ENCODE measurements at regions not wholly inside any gene's neighbourhood (a gene's known extent, or its start where the extent isn't known, plus 50 kb on each side); places are given as distances from the start of the nearest gene placed in this dataset.

GRCh38 chr6:19492636-19493405 lies 344.3 kb upstream of the ID4 start:
- intact Hi-C loops (cut with DNase I; ENCODE audit: low total_unique reads) = no loop called here
- DNase-seq (ENCODE audit: low spot score in 2 of 2) = no peak
- WGBS, 2 donors = 80 to 90% methylated on average over 2 of the region's 2 CpGs

GRCh38 chr6:19501737-19502245 lies 335.4 kb upstream of the ID4 start:
- no peak overlapping the region for H3K4me3 ChIP-seq (ENCODE audit: low read depth, poor library complexity, severe bottlenecking)
- no peak for DNase-seq (ENCODE audit: low spot score in 2 of 2)
- no peak for TF ChIP-seq CTCF (IDR thresholded peaks at IDR 0.05)
- no peak for TF ChIP-seq POLR2A (IDR thresholded peaks at IDR 0.05)
- WGBS, 2 donors = 88% methylated on average over 3 of the region's 3 CpGs
- intact Hi-C loops (cut with DNase I; ENCODE audit: low total_unique reads) = no loop called here

More at GRCh38 chr6:19492636-19493405, 344.3 kb upstream of the ID4 start:
- TF ChIP-seq CTCF (IDR thresholded peaks at IDR 0.05) (no peak), POLR2A (IDR thresholded peaks at IDR 0.05) (no peak)
- no peak overlapping the region for H3K4me3 ChIP-seq (ENCODE audit: low read depth, poor library complexity, severe bottlenecking)

GRCh38 chr6:19502301-19502700 lies 334.9 kb upstream of the ID4 start:
- TF ChIP-seq CTCF (IDR thresholded peaks at IDR 0.05) (no peak), POLR2A (IDR thresholded peaks at IDR 0.05) (no peak)
- WGBS, 2 donors = 73 to 80% methylated on average over 2 of the region's 2 CpGs
- DNase-seq (ENCODE audit: low spot score in 2 of 2) = no peak
- intact Hi-C loops (cut with DNase I; ENCODE audit: low total_unique reads) = no loop called here
- no peak overlapping the region for H3K4me3 ChIP-seq (ENCODE audit: low read depth, poor library complexity, severe bottlenecking)

GRCh38 chr6:19515939-19516338 lies 321.2 kb upstream of the ID4 start:
- 92 to 96% methylated on average over 4 of the region's 4 CpGs for WGBS, 2 donors

GRCh38 chr6:19519941-19520340 lies 317.2 kb upstream of the ID4 start:
- TF ChIP-seq POLR2A (IDR thresholded peaks at IDR 0.05) (no peak), CTCF (IDR thresholded peaks at IDR 0.05) (no peak)
- no peak for DNase-seq (ENCODE audit: low spot score in 2 of 2)

More at GRCh38 chr6:19515939-19516338, 321.2 kb upstream of the ID4 start:
- intact Hi-C loops (cut with DNase I; ENCODE audit: low total_unique reads) = no loop called here
- no peak overlapping the region for H3K4me3 ChIP-seq (ENCODE audit: low read depth, poor library complexity, severe bottlenecking)
- DNase-seq (ENCODE audit: low spot score in 2 of 2) = no peak
- TF ChIP-seq POLR2A (IDR thresholded peaks at IDR 0.05) (no peak), CTCF (IDR thresholded peaks at IDR 0.05) (no peak)

More at GRCh38 chr6:19519941-19520340, 317.2 kb upstream of the ID4 start:
- intact Hi-C loops (cut with DNase I; ENCODE audit: low total_unique reads) = no loop called here
- WGBS, 2 donors = 51 to 68% methylated on average over 2 of the region's 2 CpGs
- no peak overlapping the region for H3K4me3 ChIP-seq (ENCODE audit: low read depth, poor library complexity, severe bottlenecking)

Measured in lower leg skin (tissue), 4 donors.